Activated T-cell treated with anti-CD3 and anti-CD28 coated beads for 48 hours (primary cell): ENCODE measurements at regions not wholly inside any gene's neighbourhood (a gene's known extent, or its start where the extent isn't known, plus 50 kb on each side); places are given as distances from the start of the nearest gene placed in this dataset.
"Not testable (repeated sequence)": the region's sequence is repeated elsewhere in the genome, so short reads cannot be mapped to it uniquely, and the experiment has no call there.

ENCODE experiments used
- DNase-seq: peaks from one replicate; pipeline ENCODE4 v3.0.0-alpha.2; 2020; ENCODE audit warnings: low read depth

DNA sequence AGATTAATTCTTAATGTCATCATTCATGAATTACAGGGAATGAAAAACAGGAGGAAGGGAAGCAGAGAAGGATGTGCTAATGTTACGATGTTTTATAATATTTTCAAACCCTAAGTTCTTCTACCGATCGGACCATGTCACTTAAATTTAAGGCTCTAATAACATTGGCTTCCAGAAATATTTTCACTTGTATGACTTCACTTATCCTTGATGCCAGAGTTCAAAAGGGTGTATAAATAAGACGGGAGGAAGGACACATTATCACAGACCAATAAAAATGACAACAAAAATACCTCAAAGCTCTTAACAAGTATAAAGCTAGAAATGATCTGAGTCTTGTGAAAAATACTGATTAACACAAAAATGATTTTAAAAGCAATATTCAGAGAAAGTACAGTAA is 370.4 kb upstream of the CITED2 start:
- no peak for DNase-seq

- no peak for DNase-seq
Measured at GRCh38 chr6:139743664-139744437, 369.4 kb upstream of the CITED2 start.

DNA sequence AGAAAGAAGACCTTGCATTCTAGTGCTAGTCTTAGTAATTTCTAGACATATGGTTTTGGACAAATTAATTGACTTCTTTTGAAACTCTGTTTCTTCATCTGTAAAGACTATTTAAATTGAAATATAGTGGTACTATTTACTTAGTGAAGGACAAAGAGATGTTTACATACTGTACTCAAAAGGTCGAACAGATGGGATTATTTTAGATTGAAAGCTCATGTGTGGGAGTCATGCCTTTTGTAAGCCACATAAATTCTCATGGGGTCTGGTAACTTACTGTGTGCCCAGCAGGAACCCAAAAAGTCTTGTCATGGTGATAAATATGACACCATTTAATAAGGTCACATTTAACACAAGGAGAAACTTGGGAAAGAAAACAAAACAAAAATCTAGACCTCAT is 368.2 kb upstream of the CITED2 start:
- no peak for DNase-seq

- DNase-seq: no peak
Measured at GRCh38 chr6:139738801-139739455, 364.5 kb upstream of the CITED2 start.

DNA sequence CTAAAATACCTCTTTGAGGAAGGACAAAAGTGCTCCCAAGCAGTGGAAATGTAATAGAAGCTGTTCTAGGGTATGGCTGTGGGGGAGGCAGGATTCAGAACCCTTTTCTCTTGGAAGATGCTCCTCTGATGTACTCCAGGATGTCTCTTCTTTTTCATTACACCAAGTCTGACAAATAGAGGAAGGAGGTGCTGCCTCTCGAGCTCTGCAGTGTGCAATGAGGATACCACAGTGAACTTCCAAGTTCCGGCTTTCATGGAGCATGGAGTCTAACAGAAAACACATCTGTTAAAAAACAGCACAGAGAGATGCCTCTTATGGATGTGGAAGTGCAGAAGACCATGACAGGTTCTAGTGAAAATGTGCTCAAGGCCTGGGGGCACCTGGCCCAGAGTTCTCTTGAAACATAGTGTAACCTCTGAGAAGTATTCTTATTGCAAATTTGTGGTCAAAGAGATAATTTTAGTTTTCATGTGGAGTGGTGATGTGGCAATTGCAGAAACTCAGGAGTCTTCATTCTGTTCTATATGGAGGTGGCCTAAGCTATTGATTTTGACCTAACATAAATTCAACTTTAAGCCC is 362.0 kb upstream of the CITED2 start:
- no peak for DNase-seq

- no peak for DNase-seq
Measured at GRCh38 chr6:139732451-139732850, 358.0 kb upstream of the CITED2 start.

GRCh38 chr6:139730340-139730974 is 356.0 kb upstream of the CITED2 start:
- DNase-seq: no peak

GRCh38 chr6:139728876-139729427 is 354.5 kb upstream of the CITED2 start:
- no peak for DNase-seq

- DNase-seq: not testable (repeated sequence)
Measured at GRCh38 chr6:139726272-139726671, 351.8 kb upstream of the CITED2 start.

GRCh38 chr6:139722530-139722929 is 348.1 kb upstream of the CITED2 start:
- DNase-seq: no peak

DNA sequence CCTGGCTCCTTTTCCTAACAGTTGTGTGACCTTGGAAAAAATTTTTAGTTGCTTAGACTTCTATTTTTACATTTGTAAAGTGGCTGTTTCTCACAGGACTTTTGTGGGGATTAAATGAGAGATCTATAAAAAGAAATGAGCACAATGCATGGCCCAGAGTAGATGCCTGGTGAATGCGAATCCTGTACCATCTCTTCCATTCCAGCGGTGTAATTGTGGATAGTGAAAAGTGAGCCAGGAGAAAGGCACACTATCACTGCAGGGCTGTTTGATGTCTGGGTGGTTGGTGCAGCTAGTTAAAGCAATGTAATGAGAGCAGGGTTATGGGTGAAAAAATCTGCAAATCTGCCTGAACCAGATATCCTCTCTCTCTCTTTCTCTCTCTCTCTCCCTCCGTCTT is 347.5 kb upstream of the CITED2 start:
- no peak for DNase-seq

- DNase-seq: no peak
Measured at GRCh38 chr6:139713900-139714506, 339.6 kb upstream of the CITED2 start.

DNA sequence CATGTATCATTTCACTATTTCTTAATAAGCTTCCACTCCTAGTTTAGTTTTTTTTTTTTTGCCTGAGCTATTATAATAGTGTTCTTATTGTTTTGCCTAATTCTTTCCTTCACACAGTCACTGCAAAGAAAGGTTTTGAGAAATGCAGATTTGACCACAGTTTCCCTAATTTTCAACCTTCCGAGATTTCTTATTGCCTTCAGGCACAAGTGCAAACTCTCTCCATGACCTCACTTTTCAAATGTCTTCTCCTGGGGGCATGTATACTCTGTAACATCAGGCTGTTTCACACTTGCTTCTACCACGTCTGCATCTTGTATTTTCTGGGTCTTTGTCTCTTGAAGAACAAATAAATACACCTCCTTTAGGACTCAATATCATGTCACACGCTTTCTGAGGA is 339.0 kb upstream of the CITED2 start:
- no peak for DNase-seq

GRCh38 chr6:139712830-139713229 is 338.4 kb upstream of the CITED2 start:
- DNase-seq: no peak

- DNase-seq: no peak
Measured at GRCh38 chr6:139711804-139712585, 337.5 kb upstream of the CITED2 start.

DNA sequence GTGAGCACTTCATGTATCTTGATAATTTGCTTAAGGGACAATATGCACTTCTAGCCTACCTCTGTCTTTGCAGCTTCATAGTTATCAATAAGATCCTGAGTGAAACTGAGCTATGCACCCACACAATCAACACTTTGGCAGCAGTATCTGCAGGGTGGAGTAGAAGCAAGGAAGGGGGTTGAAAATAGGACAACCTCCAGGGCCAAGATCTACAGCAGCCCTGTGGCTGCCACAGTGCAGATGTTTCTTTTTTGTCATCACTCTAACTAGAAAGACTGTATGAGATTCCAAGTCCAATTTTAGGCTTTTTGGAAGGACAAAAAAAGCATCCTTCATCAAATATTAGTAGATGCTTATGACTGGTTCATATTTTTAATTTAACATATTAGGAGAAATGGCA is 336.1 kb upstream of the CITED2 start:
- no peak for DNase-seq

DNA sequence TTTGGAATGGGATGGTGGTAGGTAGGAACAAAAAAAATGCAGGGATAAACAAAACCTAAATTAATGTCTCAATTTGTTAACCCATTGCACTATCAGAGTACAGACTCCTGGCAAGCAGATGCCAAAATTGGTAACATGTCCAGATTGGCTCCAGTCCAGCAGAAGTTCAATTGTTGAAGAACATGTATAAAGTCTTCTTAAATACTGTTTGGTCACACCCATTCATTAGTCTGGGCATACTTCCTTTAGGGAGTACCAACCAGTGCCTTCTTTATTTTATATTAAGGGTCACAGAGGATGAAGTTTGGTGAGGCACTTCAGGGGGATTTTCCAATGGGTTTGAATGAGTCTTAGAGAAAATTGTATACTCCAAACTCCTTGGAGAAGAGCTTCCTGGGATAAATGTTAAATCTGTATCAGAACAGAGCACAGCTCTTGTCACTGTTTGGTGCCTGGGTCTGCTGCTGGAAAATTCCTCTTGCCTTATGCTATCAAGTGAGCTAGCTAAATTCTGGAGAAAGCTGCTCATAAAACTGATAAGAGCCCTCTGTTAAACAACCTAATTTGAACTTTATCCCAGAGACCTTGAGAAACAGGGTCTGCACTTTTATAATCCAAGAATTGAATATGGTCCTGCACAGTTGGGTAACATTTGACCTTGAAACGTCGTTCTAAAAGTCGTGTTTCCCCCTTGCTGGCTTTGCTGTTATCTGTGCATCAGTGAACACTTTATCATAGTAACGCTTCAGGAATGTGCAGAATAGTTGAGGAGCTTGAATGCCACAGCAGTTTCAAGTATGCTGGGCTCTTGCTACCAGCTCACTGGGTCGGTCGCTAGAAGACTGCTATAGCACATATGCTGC is 334.1 kb upstream of the CITED2 start:
- no peak for DNase-seq

DNA sequence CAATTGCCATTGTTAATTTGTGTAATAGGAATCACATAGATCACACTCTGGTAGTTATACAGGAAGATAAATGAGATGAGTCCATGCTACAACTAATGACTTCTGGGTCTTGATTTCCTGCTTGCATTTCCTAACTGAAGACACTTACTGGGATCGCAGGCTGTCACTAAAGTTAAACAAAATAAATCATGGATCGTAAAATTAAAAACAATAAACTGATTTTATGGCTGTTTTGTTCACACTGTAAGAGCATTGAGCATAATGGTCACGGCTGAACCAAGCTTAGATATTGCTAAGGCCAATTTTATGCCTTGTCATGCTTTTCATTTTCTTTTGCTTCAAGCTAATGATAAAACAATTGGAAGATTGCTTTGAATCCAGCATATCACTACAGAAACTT is 332.5 kb upstream of the CITED2 start:
- DNase-seq: no peak

- DNase-seq: no peak
Measured at GRCh38 chr6:139705284-139705683, 330.8 kb upstream of the CITED2 start.

DNA sequence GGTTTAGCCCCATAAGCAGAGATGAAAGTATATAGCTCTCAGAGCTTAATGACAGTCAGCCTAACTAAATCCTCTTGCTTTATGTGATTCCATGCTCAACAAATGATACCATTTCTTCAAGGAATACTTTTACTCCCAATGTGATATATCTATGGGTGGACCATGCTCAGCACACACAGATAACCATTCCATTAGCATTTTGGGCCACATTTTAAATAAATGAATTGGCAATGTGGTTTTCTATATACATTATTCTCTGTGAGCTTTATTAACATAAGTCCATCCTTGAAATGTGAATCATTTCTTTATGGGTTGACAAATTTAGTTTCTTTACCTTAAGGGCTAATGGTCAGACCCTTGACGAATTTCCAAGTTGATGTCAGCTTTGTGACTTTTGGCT is 329.3 kb upstream of the CITED2 start:
- DNase-seq: no peak
